ENCODE measurements at regions not wholly inside any gene's neighbourhood (a gene's known extent, or its start where the extent isn't known, plus 50 kb on each side); places are given as distances from the start of the nearest gene placed in this dataset.

DNA sequence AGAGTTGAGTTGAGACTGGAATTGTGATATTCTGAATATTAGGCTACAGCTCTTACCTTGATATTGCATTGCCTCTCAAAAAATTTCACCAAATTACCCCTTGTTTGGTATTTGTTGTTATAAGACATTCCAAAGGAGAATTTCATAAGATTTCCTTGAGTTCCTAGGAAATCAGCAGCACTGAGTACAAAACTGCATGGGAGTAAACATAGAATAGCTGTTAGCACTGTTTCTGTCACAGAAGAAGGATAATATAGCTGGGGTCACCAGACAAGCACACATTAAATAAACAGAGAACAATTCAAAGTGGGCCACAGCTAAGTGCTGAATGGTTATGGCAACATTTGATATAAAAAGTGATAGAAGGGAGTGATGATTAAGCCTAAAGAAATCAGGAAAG lies 724.3 kb downstream of the PRELID2 start:
- TF ChIP-seq EZH2 (IDR thresholded peaks at IDR 0.05; ENCODE audit: insufficient read depth, poor library complexity, severe bottlenecking) (no peak), EZH2phosphoT487 (IDR thresholded peaks at IDR 0.05; ENCODE audit: insufficient read depth, low read depth) (no peak)
